ENCODE measurements at regions not wholly inside any gene's neighbourhood (a gene's known extent, or its start where the extent isn't known, plus 50 kb on each side); places are given as distances from the start of the nearest gene placed in this dataset.

GRCh38 chr3:72192572-72192971 is 407.6 kb upstream of the PROK2 start:
- Mint-ChIP-seq H3K27me3 (no peaks in the 10 kb centered on the region), H3K27ac (no peak overlapping the region), H3K4me1 (peaks cover 5% of the 10 kb centered on the region), H3K9me3 (peaks cover 2% of the 10 kb centered on the region), H3K4me3 (no peak overlapping the region), H3K36me3 (ENCODE audit: low read depth) (no peaks in the 10 kb centered on the region)
- no peak for TF ChIP-seq CTCF (IDR thresholded peaks at IDR 0.05)
- intact Hi-C loops (cut with micrococcal nuclease), result no loop called here
- DNase-seq, result no peak
- POLR2A ChIA-PET, result no interaction called here
- no peak for ATAC-seq (ENCODE audit: low read depth)
- CTCF ChIA-PET, result no interaction called here

GRCh38 chr3:72191209-72191960 is 406.4 kb upstream of the PROK2 start:
- no peak overlapping the region for H3K4me3 Mint-ChIP-seq

GRCh38 chr3:72190050-72190449 is 405.1 kb upstream of the PROK2 start:
- Mint-ChIP-seq H3K36me3 (ENCODE audit: low read depth) (no peaks in the 10 kb centered on the region), H3K27me3 (no peaks in the 10 kb centered on the region), H3K9me3 (peaks cover 2% of the 10 kb centered on the region), H3K4me1 (peaks cover 27% of the 10 kb centered on the region), H3K4me3 (no peak overlapping the region), H3K27ac (no peak overlapping the region)
- ChIA-PET CTCF (no interaction called here), POLR2A (no interaction called here)
- intact Hi-C loops (cut with micrococcal nuclease), result no loop called here
- ATAC-seq (ENCODE audit: low read depth), result no peak
- DNase-seq, result no peak
- TF ChIP-seq CTCF (IDR thresholded peaks at IDR 0.05), result no peak

More at GRCh38 chr3:72191209-72191960, 406.4 kb upstream of the PROK2 start:
- intact Hi-C loops (cut with micrococcal nuclease), result no loop called here
- Mint-ChIP-seq H3K4me1 (peaks cover 14% of the 10 kb centered on the region), H3K9me3 (peaks cover 2% of the 10 kb centered on the region), H3K36me3 (ENCODE audit: low read depth) (no peaks in the 10 kb centered on the region), H3K27me3 (no peaks in the 10 kb centered on the region), H3K27ac (no peak overlapping the region)
- POLR2A ChIA-PET, result no interaction called here
- DNase-seq, result no peak
- no peak for TF ChIP-seq CTCF (IDR thresholded peaks at IDR 0.05)
- no peak for ATAC-seq (ENCODE audit: low read depth)
- CTCF ChIA-PET, result no interaction called here

- no peak for DNase-seq
- no peaks in the 10 kb centered on the region for H3K27me3 Mint-ChIP-seq
- H3K9me3 Mint-ChIP-seq, result peaks cover 2% of the 10 kb centered on the region
- ATAC-seq (ENCODE audit: low read depth), result no peak
- no peak overlapping the region for H3K27ac Mint-ChIP-seq
- CTCF ChIA-PET, result no interaction called here
- H3K4me1 Mint-ChIP-seq, result peaks cover 32% of the 10 kb centered on the region
- no peak overlapping the region for H3K4me3 Mint-ChIP-seq
- TF ChIP-seq CTCF (IDR thresholded peaks at IDR 0.05), result no peak
- POLR2A ChIA-PET, result no interaction called here
- intact Hi-C loops (cut with micrococcal nuclease), result loop anchor here (5.0 to 10.0 kb wide), 2 partner anchors 45 to 63 kb away; no protein-coding TSS in a partner anchor
- no peaks in the 10 kb centered on the region for H3K36me3 Mint-ChIP-seq (ENCODE audit: low read depth)
Measured at GRCh38 chr3:72189339-72189738, 404.4 kb upstream of the PROK2 start.

- ATAC-seq (ENCODE audit: low read depth), result no peak
- peaks cover 32% of the 10 kb centered on the region for H3K4me1 Mint-ChIP-seq
- ChIA-PET CTCF (no interaction called here), POLR2A (no interaction called here)
- intact Hi-C loops (cut with micrococcal nuclease), result loop anchor here (5.0 to 10.0 kb wide), 2 partner anchors 46 to 64 kb away; no protein-coding TSS in a partner anchor
- no peak for DNase-seq
- H3K36me3 Mint-ChIP-seq (ENCODE audit: low read depth), result no peaks in the 10 kb centered on the region
- no peak overlapping the region for H3K27ac Mint-ChIP-seq
- no peak overlapping the region for H3K4me3 Mint-ChIP-seq
- H3K27me3 Mint-ChIP-seq, result no peaks in the 10 kb centered on the region
- H3K9me3 Mint-ChIP-seq, result peaks cover 2% of the 10 kb centered on the region
- TF ChIP-seq CTCF (IDR thresholded peaks at IDR 0.05), result no peak
Measured at GRCh38 chr3:72188536-72188935, 403.6 kb upstream of the PROK2 start.
